ENCODE measurements at regions not wholly inside any gene's neighbourhood (a gene's known extent, or its start where the extent isn't known, plus 50 kb on each side); places are given as distances from the start of the nearest gene placed in this dataset.

GRCh38 chr1:82245345-82246014, 444.7 kb downstream of the ADGRL2 start:
- TF ChIP-seq CTCF (conservative IDR thresholded peaks at IDR 0.05) = no peak
- H3K27ac ChIP-seq = no peak overlapping the region

DNA sequence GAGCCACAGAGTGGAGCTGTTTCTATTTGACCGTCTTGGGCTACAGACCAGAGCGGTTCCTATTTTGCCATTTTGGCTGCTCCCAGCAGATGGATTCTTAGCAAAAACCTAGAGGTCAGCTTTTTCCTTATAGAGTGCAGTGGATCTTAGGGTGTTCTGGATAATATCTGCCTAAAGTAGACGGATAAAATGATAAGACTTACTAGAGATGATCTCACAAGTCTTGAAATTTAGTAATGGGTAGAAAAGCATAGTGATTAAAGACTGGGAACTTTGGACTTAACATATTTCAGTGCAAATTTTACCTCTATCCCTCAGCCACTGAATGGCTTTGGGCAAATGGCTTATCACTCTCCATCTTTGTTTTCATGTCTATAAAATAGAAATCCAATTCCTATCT, 439.8 kb downstream of the ADGRL2 start:
- no peak overlapping the region for H3K27ac ChIP-seq
- TF ChIP-seq ZFX (IDR thresholded peaks at IDR 0.05) = no peak
- TF ChIP-seq CTCF (conservative IDR thresholded peaks at IDR 0.05) = no peak

GRCh38 chr1:82230667-82231066, 429.9 kb downstream of the ADGRL2 start:
- no peak overlapping the region for H3K27ac ChIP-seq
- TF ChIP-seq CTCF (conservative IDR thresholded peaks at IDR 0.05) (no peak), ZFX (IDR thresholded peaks at IDR 0.05) (no peak)

DNA sequence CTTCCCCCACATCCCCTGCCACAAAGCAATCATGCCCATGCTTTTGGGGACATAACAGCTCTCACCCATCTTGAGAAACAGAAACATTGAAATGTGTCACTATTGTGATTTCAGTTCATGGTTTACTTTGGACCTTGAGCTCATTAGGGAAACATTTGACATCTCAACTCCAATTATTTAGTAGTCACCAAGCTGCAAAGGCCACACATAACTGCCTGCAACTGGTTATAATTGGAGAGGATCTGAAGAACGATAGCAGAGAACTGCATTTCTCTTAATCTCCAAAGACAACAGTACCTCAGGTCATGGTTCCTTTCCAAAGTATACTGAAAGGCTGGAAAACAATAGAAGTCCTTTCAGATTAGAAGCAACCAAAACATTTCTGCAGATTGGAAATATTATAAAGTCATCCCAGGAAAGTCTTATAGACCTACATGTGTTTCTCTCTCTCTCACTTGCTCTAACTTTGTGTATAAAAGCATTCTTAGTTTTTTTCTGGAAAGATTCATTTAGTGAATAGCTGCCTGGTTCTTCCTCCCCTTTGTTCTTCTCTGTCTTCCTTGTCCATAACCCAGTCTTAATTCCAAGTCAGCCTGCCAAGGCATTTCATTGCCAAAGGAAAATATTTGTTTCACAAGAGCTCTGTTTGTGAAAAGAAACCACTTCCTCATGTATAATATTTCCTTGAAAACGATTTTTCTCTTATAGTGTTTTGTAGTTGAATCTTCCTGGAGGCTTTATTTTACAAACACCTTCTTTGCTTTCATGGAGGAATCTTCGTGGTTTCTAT, 426.8 kb downstream of the ADGRL2 start:
- no peak overlapping the region; the same call in 1 of the 2 replicates for H3K27ac ChIP-seq
- TF ChIP-seq CTCF (conservative IDR thresholded peaks at IDR 0.05) (no peak), ZFX (IDR thresholded peaks at IDR 0.05) (no peak)

- TF ChIP-seq ZFX (IDR thresholded peaks at IDR 0.05) = no peak
- TF ChIP-seq CTCF (conservative IDR thresholded peaks at IDR 0.05) = no peak
- H3K27ac ChIP-seq = no peak overlapping the region
Observed at GRCh38 chr1:82226186-82226505, 425.4 kb downstream of the ADGRL2 start.

DNA sequence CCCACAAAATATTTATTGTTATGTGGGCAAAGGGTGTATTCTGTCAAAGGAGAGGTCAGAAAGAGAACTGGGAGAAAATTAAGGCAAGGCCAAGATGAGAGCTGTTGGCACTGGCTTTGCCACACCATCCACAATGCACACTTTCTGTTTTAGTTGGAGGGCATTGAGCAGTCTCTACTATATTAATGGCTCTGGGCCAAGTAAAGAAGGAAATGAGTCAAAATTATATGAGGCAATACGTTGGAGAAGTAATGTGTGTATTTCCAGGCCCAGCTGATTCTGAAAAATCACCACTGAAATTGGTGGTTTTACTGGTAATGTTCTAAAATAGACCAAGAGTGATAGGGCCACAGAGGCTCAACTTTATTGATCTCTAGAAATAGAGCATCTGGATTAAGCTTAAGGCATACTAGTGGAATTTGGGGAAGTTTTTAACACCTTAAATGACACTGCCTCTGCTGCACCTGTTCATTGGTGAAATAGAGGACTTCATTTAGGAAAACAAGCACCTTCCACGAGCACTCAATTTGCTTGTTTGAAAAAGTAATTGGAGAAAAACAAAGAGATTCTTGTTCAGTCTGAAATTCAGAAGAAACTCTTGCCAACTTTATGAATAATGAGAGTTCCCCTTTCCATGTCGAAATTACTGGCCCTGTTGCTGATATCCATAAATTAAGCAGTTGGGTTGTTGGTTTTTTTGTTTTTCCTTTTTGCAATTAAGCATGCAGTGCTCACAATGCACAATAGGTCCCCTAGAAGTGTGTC, 424.9 kb downstream of the ADGRL2 start:
- TF ChIP-seq CTCF (conservative IDR thresholded peaks at IDR 0.05) (no peak), ZFX (IDR thresholded peaks at IDR 0.05) (no peak)
- H3K27ac ChIP-seq = no peak overlapping the region

- no peak for TF ChIP-seq CTCF (conservative IDR thresholded peaks at IDR 0.05)
- no peak for TF ChIP-seq ZFX (IDR thresholded peaks at IDR 0.05)
- H3K27ac ChIP-seq = no peak overlapping the region
Observed at GRCh38 chr1:82223091-82223490, 422.4 kb downstream of the ADGRL2 start.

All from C4-2B (cell line).